Liver (tissue), 3 donors: ENCODE measurements at regions not wholly inside any gene's neighbourhood (a gene's known extent, or its start where the extent isn't known, plus 50 kb on each side); places are given as distances from the start of the nearest gene placed in this dataset.

Source experiments
- EGR1 ChIP-seq, 2 donors: IDR thresholded peaks; 2 replicates each; pipeline ENCODE4 v1.6.1; 2016 to 2018; ENCODE audit warnings: antibody characterized with exemption in 2 of 2, low read depth in 2 of 2
- FOXA1 ChIP-seq: IDR thresholded peaks from 2 replicates; pipeline ENCODE4 v1.6.1; 2016; ENCODE audit warnings: antibody characterized with exemption
- HNF4G ChIP-seq: IDR thresholded peaks from 2 replicates; pipeline ENCODE4 v1.6.1; 2016; ENCODE audit warnings: antibody characterized with exemption
- JUND ChIP-seq, 2 donors: IDR thresholded peaks; 2 replicates each; pipeline ENCODE4 v1.6.1; 2016; ENCODE audit warnings: antibody characterized with exemption in 2 of 2
- NR2F2 ChIP-seq: IDR thresholded peaks from 2 replicates; pipeline ENCODE4 v1.6.1; 2016; ENCODE audit warnings: antibody characterized with exemption
- RAD21 ChIP-seq, 2 donors: IDR thresholded peaks; 2 replicates each; pipeline ENCODE4 v1.6.1; 2016; ENCODE audit warnings: antibody characterized with exemption in 2 of 2, mild to moderate bottlenecking in 2 of 2
- SP1 ChIP-seq: IDR thresholded peaks from 2 replicates; pipeline ENCODE4 v1.6.1; 2018; ENCODE audit warnings: antibody characterized with exemption, mild to moderate bottlenecking
- TAF1 ChIP-seq: conservative IDR thresholded peaks from 2 replicates; pipeline ENCODE4 v1.6.1; 2016; ENCODE audit warnings: antibody characterized with exemption, mild to moderate bottlenecking
- YY1 ChIP-seq: IDR thresholded peaks from 2 replicates; pipeline ENCODE4 v1.6.1; 2016; ENCODE audit warnings: antibody characterized with exemption, mild to moderate bottlenecking
- TF ChIP-seq, protein P1 (sequence below): fragments of 150-350 bp; IDR thresholded peaks from 2 replicates; pipeline ENCODE4 v1.5.1; 2017; ENCODE audit warnings: improper control_type of control experiment, low read depth, low read length; ENCODE audit not compliant: missing input control
- TF ChIP-seq, protein P2 (sequence below): IDR thresholded peaks from 2 replicates; pipeline ENCODE4 v1.6.1; 2016; ENCODE audit warnings: antibody characterized with exemption
- TF ChIP-seq, protein P3 (sequence below): IDR thresholded peaks from 2 replicates; pipeline ENCODE4 v1.6.1; 2016; ENCODE audit warnings: antibody characterized with exemption, mild to moderate bottlenecking
- TF ChIP-seq, protein P4 (sequence below): IDR thresholded peaks from 2 replicates; pipeline ENCODE4 v1.6.1; 2016; ENCODE audit warnings: antibody characterized with exemption
- donor health status: healthy.
- donor health status: healthy.

DNA sequence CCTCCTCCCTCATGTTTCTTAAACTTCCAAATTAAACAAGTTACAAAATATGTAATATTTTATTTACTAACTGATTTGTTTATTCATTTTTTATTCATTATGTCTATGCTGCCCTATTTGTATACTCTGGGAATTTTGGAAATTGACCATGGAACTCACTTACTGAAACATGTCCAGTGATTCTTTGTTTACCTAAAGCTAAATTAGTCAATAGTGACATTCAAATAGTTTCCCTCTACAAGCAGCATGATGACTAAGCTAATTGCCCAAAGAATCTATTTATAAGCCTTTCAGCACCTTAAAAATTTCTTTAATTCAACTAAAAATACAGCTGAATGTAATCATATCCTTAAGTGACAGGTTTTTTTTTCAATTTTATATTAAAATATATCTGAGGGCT is 437.7 kb downstream of the SI start:
- TF ChIP-seq, protein P1, sequence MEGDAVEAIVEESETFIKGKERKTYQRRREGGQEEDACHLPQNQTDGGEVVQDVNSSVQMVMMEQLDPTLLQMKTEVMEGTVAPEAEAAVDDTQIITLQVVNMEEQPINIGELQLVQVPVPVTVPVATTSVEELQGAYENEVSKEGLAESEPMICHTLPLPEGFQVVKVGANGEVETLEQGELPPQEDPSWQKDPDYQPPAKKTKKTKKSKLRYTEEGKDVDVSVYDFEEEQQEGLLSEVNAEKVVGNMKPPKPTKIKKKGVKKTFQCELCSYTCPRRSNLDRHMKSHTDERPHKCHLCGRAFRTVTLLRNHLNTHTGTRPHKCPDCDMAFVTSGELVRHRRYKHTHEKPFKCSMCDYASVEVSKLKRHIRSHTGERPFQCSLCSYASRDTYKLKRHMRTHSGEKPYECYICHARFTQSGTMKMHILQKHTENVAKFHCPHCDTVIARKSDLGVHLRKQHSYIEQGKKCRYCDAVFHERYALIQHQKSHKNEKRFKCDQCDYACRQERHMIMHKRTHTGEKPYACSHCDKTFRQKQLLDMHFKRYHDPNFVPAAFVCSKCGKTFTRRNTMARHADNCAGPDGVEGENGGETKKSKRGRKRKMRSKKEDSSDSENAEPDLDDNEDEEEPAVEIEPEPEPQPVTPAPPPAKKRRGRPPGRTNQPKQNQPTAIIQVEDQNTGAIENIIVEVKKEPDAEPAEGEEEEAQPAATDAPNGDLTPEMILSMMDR, result no peak
- TF ChIP-seq, protein P2, sequence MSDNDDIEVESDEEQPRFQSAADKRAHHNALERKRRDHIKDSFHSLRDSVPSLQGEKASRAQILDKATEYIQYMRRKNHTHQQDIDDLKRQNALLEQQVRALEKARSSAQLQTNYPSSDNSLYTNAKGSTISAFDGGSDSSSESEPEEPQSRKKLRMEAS, result no peak
- no peak for TF ChIP-seq SP1
- TF ChIP-seq JUND (IDR thresholded peaks at IDR 0.05), result no peak
- TF ChIP-seq TAF1, result no peak
- TF ChIP-seq RAD21 (IDR thresholded peaks at IDR 0.05), result no peak
- no peak for TF ChIP-seq YY1
- TF ChIP-seq HNF4G, result no peak
- TF ChIP-seq, protein P3, sequence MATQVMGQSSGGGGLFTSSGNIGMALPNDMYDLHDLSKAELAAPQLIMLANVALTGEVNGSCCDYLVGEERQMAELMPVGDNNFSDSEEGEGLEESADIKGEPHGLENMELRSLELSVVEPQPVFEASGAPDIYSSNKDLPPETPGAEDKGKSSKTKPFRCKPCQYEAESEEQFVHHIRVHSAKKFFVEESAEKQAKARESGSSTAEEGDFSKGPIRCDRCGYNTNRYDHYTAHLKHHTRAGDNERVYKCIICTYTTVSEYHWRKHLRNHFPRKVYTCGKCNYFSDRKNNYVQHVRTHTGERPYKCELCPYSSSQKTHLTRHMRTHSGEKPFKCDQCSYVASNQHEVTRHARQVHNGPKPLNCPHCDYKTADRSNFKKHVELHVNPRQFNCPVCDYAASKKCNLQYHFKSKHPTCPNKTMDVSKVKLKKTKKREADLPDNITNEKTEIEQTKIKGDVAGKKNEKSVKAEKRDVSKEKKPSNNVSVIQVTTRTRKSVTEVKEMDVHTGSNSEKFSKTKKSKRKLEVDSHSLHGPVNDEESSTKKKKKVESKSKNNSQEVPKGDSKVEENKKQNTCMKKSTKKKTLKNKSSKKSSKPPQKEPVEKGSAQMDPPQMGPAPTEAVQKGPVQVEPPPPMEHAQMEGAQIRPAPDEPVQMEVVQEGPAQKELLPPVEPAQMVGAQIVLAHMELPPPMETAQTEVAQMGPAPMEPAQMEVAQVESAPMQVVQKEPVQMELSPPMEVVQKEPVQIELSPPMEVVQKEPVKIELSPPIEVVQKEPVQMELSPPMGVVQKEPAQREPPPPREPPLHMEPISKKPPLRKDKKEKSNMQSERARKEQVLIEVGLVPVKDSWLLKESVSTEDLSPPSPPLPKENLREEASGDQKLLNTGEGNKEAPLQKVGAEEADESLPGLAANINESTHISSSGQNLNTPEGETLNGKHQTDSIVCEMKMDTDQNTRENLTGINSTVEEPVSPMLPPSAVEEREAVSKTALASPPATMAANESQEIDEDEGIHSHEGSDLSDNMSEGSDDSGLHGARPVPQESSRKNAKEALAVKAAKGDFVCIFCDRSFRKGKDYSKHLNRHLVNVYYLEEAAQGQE, result no peak
- TF ChIP-seq, protein P4, sequence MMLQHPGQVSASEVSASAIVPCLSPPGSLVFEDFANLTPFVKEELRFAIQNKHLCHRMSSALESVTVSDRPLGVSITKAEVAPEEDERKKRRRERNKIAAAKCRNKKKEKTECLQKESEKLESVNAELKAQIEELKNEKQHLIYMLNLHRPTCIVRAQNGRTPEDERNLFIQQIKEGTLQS, result no peak
- no peak for TF ChIP-seq NR2F2
- TF ChIP-seq EGR1 (IDR thresholded peaks at IDR 0.05; ENCODE audit: low read depth in 2 of 2), result no peak
- peak; percentile 84 for TF ChIP-seq FOXA1
